Caco-2 (cell line): ENCODE measurements at regions not wholly inside any gene's neighbourhood (a gene's known extent, or its start where the extent isn't known, plus 50 kb on each side); places are given as distances from the start of the nearest gene placed in this dataset.

Source experiments
- BruUV-seq: library from RNA; stranded (reverse); fragments of 400-500 nt; replicated peaks from 2 replicates; lab custom pipeline; 2021; lab: Mats Ljungman, UMichigan
- CTCF ChIA-PET: fragments of 300-600 bp; sonication (Branson Sonifier 250); formaldehyde crosslinking; loops from one replicate; lab custom pipeline; 2022; ENCODE audit warnings: antibody characterized with exemption; lab: Charles Lee
- POLR2A ChIA-PET: fragments of 300-600 bp; sonication (Branson Sonifier 250); formaldehyde crosslinking; loops from one replicate; lab custom pipeline; 2022; ENCODE audit warnings: antibody characterized with exemption; lab: Charles Lee
- DNase-seq, 2 experiments: peaks; one replicate each; pipeline versions ENCODE4 v3.0.0 to v3.0.0-alpha.2; 2020 to 2022
- H3K27me3 ChIP-seq: replicated peaks from 2 replicates; pipeline ENCODE4 v1.6.0; 2011; ENCODE audit warnings: low read length; ENCODE audit not compliant: control insufficient read depth, insufficient read depth
- H3K36me3 ChIP-seq: 2 replicates; pipeline ENCODE4 v1.5.1; 2011; ENCODE audit warnings: low read length; ENCODE audit not compliant: control insufficient read depth, insufficient read depth
- H3K4me1 ChIP-seq: fragments of 250-450 bp; sonication (Bioruptor Pico); 2 replicates; pipeline ENCODE4 v1.5.1; 2020; ENCODE audit warnings: mild to moderate bottlenecking
- H3K4me3 ChIP-seq: 2 replicates; pipeline ENCODE4 v1.5.1; 2011; ENCODE audit warnings: low read depth, mild to moderate bottlenecking, control low read depth, low read length
- H3K9me3 ChIP-seq: fragments of 250-450 bp; sonication (Bioruptor Pico); 2 replicates; pipeline ENCODE4 v1.5.1; 2020; ENCODE audit warnings: mild to moderate bottlenecking, moderate library complexity
- H3K27ac Mint-ChIP-seq: one replicate; pipeline ENCODE4 v1.8.0; 2022; ENCODE audit warnings: mixed read lengths; ENCODE audit not compliant: unreplicated experiment
- H3K27me3 Mint-ChIP-seq: one replicate; pipeline ENCODE4 v1.8.0; 2022; ENCODE audit warnings: mixed read lengths; ENCODE audit not compliant: insufficient read depth, unreplicated experiment
- H3K36me3 Mint-ChIP-seq: one replicate; pipeline ENCODE4 v1.8.0; 2022; ENCODE audit warnings: mild to moderate bottlenecking, mixed read lengths; ENCODE audit not compliant: insufficient read depth, unreplicated experiment
- H3K4me1 Mint-ChIP-seq: one replicate; pipeline ENCODE4 v1.8.0; 2022; ENCODE audit warnings: low read depth, mixed read lengths; ENCODE audit not compliant: unreplicated experiment
- H3K4me3 Mint-ChIP-seq: one replicate; pipeline ENCODE4 v1.8.0; 2022; ENCODE audit warnings: mild to moderate bottlenecking, moderate library complexity, mixed read lengths; ENCODE audit not compliant: unreplicated experiment
- H3K9me3 Mint-ChIP-seq: one replicate; pipeline ENCODE4 v1.8.0; 2022; ENCODE audit warnings: mixed read lengths; ENCODE audit not compliant: unreplicated experiment
- intact Hi-C: fragments of 100-400 bp; cut with micrococcal nuclease; formaldehyde crosslinking; loops from one replicate; pipeline ENCODE4 v1.10.0; 2022; ENCODE audit not compliant: unreplicated experiment
- TF ChIP-seq, protein P1 (sequence below), 2 experiments: fragments of 200-600 bp in 1 of 2; IDR thresholded peaks; 1 replicate in 1 of 2; 2 replicates in 1 of 2; pipeline versions ENCODE4 v1.5.1 to v1.8.0; 2011 to 2022; ENCODE audit warnings: antibody characterized with exemption in 1 of 2, control low read depth in 1 of 2, inconsistent platforms in 1 of 2, low read depth in 1 of 2, low read length in 1 of 2, mild to moderate bottlenecking in 1 of 2, moderate library complexity in 1 of 2; ENCODE audit not compliant: insufficient read depth in 1 of 2, severe bottlenecking in 1 of 2, unreplicated experiment in 1 of 2

DNA sequence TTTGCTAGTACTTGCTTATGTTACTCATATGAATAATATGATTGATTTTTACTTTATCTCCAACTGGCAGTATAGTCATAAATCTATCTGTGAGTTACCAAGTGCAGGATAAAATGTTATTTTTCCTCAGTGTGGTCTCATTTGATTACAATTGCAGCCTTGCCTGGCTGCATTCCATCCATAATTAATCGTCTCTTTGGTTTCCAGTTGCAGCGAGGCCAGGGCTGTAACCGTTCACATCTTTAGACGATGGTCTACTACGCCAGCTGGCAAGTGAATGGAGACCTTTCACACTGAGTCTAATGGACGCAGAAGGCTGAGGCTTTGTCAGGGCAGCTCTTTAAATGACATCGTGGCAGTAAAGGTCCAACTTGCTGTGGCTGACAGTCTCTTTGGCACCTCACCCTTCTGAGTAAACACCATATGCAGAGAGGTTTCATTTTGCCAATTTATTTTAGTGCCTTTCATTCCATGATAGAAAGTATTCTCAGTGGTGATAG, 84.0 kb downstream of the ARL4A start:
- H3K36me3 ChIP-seq, result no peaks in the 10 kb centered on the region
- no TSS peak for BruUV-seq
- no peaks in the 10 kb centered on the region for H3K27me3 ChIP-seq
- no peaks in the 10 kb centered on the region for H3K4me1 Mint-ChIP-seq
- no peak overlapping the region for H3K4me3 ChIP-seq
- intact Hi-C loops, result no loop called here
- no peaks in the 10 kb centered on the region for H3K27me3 Mint-ChIP-seq
- H3K27ac Mint-ChIP-seq, result no peak overlapping the region
- TF ChIP-seq, protein P1, sequence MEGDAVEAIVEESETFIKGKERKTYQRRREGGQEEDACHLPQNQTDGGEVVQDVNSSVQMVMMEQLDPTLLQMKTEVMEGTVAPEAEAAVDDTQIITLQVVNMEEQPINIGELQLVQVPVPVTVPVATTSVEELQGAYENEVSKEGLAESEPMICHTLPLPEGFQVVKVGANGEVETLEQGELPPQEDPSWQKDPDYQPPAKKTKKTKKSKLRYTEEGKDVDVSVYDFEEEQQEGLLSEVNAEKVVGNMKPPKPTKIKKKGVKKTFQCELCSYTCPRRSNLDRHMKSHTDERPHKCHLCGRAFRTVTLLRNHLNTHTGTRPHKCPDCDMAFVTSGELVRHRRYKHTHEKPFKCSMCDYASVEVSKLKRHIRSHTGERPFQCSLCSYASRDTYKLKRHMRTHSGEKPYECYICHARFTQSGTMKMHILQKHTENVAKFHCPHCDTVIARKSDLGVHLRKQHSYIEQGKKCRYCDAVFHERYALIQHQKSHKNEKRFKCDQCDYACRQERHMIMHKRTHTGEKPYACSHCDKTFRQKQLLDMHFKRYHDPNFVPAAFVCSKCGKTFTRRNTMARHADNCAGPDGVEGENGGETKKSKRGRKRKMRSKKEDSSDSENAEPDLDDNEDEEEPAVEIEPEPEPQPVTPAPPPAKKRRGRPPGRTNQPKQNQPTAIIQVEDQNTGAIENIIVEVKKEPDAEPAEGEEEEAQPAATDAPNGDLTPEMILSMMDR (IDR thresholded peaks at IDR 0.05; ENCODE audit: insufficient read depth in 1 of 2, low read depth in 1 of 2, low read length in 1 of 2, severe bottlenecking in 1 of 2, unreplicated experiment in 1 of 2), result no peak
- 0 out of 2 replicates have a peak, but pooled peaks cover 3% of the 10 kb centered on the region for H3K4me1 ChIP-seq
- H3K9me3 ChIP-seq, result no peaks in the 10 kb centered on the region
- H3K4me3 Mint-ChIP-seq, result no peak overlapping the region
- H3K36me3 Mint-ChIP-seq, result no peaks in the 10 kb centered on the region
- CTCF ChIA-PET, result no interaction called here
- no peak for DNase-seq
- H3K9me3 Mint-ChIP-seq, result peaks cover 24% of the 10 kb centered on the region
- POLR2A ChIA-PET, result no interaction called here

DNA sequence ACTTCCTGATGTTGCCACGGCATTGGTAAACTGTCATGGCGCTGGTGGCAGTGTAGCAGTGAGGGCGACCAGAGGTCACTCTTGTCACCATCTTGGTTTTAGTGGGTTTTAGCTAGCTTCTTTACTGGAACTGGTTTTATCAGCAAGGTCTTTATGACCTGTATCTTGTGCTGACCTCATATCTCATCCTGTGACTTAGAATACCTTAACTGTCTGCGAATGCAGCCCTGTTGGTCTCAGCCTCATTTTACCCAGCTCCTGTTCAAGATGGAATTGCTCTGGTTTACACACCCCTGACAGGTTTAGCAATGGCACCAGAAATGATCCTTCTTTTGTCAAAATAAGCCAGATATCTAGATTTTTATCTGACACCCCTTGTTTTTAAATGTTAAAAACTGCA, 85.3 kb downstream of the ARL4A start:
- no peak overlapping the region for H3K4me3 Mint-ChIP-seq
- Histone ChIP-seq H3K36me3 (no peaks in the 10 kb centered on the region), H3K4me3 (no peak overlapping the region), H3K9me3 (no peaks in the 10 kb centered on the region), H3K4me1 (0 out of 2 replicates have a peak, but pooled peaks cover 3% of the 10 kb centered on the region), H3K27me3 (no peaks in the 10 kb centered on the region)
- ChIA-PET POLR2A (no interaction called here), CTCF (no interaction called here)
- H3K27ac Mint-ChIP-seq, result no peak overlapping the region
- TF ChIP-seq, protein P1 (IDR thresholded peaks at IDR 0.05; ENCODE audit: insufficient read depth in 1 of 2, low read depth in 1 of 2, low read length in 1 of 2, severe bottlenecking in 1 of 2, unreplicated experiment in 1 of 2), result no peak
- H3K36me3 Mint-ChIP-seq, result no peaks in the 10 kb centered on the region
- intact Hi-C loops, result no loop called here
- no peak for DNase-seq
- H3K4me1 Mint-ChIP-seq, result no peaks in the 10 kb centered on the region
- BruUV-seq, result no TSS peak
- H3K27me3 Mint-ChIP-seq, result no peaks in the 10 kb centered on the region
- H3K9me3 Mint-ChIP-seq, result peaks cover 24% of the 10 kb centered on the region

DNA sequence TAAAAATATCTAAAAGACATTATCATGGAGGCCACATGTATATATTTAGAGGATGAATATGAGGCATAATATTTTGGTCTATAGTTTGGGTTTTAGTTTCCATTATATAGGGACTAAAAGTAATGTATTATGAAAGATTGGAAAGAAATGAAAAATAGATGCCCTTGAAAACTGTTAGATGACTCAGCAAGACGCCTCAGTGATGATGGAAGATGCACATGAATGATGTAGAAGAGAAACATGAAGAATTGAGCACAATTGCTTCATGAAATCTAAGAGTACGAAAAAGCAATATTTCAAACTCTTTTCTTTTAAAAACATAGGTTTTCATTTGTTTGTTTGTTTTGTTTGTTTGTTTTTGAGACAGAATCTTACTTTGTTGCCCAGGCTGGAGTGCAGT, 89.8 kb downstream of the ARL4A start:
- intact Hi-C loops, result no loop called here
- no peaks in the 10 kb centered on the region for H3K36me3 Mint-ChIP-seq
- DNase-seq, result no peak

More for the DNA sequence above, 89.8 kb downstream of the ARL4A start:
- H3K36me3 ChIP-seq, result no peaks in the 10 kb centered on the region
- Mint-ChIP-seq H3K27me3 (no peaks in the 10 kb centered on the region), H3K9me3 (peaks cover 20% of the 10 kb centered on the region), H3K27ac (no peak overlapping the region), H3K4me1 (no peaks in the 10 kb centered on the region), H3K4me3 (no peak overlapping the region)
- H3K4me3 ChIP-seq, result no peak overlapping the region
- CTCF ChIA-PET, result no interaction called here
- no peaks in the 10 kb centered on the region for H3K27me3 ChIP-seq
- TF ChIP-seq, protein P1 (IDR thresholded peaks at IDR 0.05; ENCODE audit: insufficient read depth in 1 of 2, low read depth in 1 of 2, low read length in 1 of 2, severe bottlenecking in 1 of 2, unreplicated experiment in 1 of 2), result no peak
- no TSS peak for BruUV-seq
- H3K4me1 ChIP-seq, result no peaks in the 10 kb centered on the region
- POLR2A ChIA-PET, result no interaction called here
- no peaks in the 10 kb centered on the region for H3K9me3 ChIP-seq
